ENCODE measurements at regions not wholly inside any gene's neighbourhood (a gene's known extent, or its start where the extent isn't known, plus 50 kb on each side); places are given as distances from the start of the nearest gene placed in this dataset.
A peak's percentile ranks its signal among the peaks of the same experiment; 100 is the strongest.
"Not testable (repeated sequence)": the region's sequence is repeated elsewhere in the genome, so short reads cannot be mapped to it uniquely, and the experiment has no call there.

DNA sequence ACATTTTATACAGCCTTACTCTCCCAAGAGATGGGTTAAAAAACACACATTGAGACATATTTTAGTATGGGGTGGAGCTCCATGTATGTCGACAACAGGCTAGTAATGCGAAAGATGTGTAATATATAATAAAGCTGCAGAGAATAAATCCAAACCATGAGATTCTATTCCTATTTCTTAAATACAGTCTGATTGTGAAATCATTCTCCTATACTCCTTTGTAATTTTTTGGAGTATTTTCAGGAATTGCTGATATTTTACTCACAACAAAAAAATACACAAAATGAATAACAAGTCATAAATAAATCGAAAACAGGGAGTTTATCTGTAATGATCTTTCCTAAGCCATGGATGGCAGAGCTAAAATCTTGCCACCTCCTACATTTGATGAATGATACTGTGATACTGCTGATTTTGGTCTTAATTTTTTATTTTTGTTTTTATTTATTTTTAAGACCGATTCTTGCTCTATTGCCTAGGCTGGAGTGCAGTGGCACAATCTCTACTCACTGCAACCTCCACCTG lies 173.5 kb upstream of the KLF6 start:
- CTCF ChIA-PET: interaction anchor here (1.5 to 4.8 kb wide), 3 partner anchors 8 to 13 kb away, joined by 3 to 36 read pairs (median 14); no protein-coding TSS in a partner anchor
- no peaks in the 10 kb centered on the region for H3K9me3 Mint-ChIP-seq (ENCODE audit: low read depth)
- no peak for DNase-seq
- no peaks in the 10 kb centered on the region for H3K27me3 Mint-ChIP-seq
- no peak overlapping the region for H3K4me3 Mint-ChIP-seq
- no peak for ATAC-seq
- H3K36me3 Mint-ChIP-seq: peaks cover 7% of the 10 kb centered on the region
- peaks cover 46% of the 10 kb centered on the region for H3K4me1 Mint-ChIP-seq
- no peak overlapping the region for H3K27ac Mint-ChIP-seq

DNA sequence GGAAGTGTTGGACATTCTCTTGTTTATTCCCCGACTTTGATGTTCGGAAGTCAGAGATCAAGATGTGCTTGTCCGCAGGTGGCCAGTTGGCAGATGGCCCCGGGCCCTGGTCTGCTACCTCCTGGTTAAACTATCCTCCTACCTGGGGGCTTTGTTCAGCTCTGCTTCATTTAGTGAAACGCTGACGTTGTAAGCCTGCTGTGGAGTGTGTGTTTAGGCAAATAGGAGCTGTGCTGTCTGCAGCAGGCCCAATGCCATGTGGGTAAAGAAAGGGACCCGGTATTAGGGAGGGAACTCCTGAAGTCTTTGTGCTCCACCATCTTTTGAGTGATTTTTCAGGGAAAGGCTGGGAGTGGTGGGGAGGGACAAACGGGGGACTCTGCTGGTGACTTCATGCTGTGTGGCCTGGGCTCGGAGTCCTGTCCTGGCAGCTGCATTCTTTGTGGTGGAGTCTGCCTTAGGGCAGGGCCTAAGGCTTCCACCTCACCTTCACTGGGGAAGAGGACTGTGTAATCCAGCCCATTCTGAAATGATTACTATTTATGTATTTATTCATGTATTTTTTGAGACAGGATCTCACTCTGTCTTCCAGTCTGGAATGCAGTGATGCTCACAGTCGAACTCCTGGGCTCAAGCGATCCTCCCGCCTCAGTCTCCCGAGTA lies 171.1 kb upstream of the KLF6 start:
- peaks cover 2% of the 10 kb centered on the region for H3K9me3 Mint-ChIP-seq (ENCODE audit: low read depth)
- CTCF ChIA-PET: no interaction called here
- peaks cover 13% of the 10 kb centered on the region for H3K36me3 Mint-ChIP-seq
- no peak for DNase-seq
- no peak for ATAC-seq
- no peaks in the 10 kb centered on the region for H3K27me3 Mint-ChIP-seq
- H3K4me1 Mint-ChIP-seq: peaks cover 37% of the 10 kb centered on the region
- no peak overlapping the region for H3K4me3 Mint-ChIP-seq
- no peak overlapping the region for H3K27ac Mint-ChIP-seq

DNA sequence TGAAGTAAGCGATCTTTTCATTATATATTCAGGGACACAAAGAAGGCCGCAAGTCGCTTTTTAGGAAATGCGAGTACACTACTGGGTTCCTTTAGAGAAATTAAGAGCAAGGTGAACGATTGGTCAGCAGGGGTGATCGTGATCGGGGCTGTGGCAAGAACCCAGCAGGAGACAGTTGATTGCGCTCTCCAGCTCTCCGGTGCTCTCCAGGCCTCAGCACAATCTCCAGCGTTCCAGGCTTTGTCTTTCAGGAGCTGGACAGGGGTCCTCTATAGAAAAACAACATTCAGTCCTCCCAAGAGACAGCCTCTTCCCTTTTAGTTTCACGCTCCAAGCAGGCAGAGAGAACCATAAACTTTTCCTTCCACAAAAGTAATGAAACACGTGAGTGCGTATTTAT lies 170.5 kb upstream of the KLF6 start:
- peaks cover 37% of the 10 kb centered on the region for H3K4me1 Mint-ChIP-seq
- DNase-seq: no peak
- H3K36me3 Mint-ChIP-seq: peaks cover 13% of the 10 kb centered on the region
- CTCF ChIA-PET: no interaction called here
- no peak overlapping the region for H3K4me3 Mint-ChIP-seq
- no peak for ATAC-seq
- H3K27ac Mint-ChIP-seq: no peak overlapping the region
- H3K27me3 Mint-ChIP-seq: no peaks in the 10 kb centered on the region
- H3K9me3 Mint-ChIP-seq (ENCODE audit: low read depth): peaks cover 2% of the 10 kb centered on the region

DNA sequence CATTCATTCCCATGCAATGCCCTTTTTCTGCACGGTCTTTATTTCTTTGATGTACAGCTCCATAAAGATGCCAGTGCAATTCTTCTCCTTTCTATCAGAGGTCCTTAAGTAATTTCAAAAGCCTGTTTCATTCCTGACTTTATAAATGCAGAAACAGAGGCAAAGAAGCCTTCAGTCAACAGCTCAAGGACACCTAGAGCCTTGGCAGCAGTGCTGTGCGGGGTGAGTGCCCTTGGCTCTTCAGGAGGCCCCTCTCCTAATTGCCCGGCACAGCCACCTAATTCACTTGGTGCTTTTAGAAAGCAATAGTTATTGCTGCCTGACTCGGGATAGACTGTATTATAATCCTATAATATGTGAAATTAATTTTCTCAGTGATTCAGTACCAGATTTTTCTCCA lies 169.6 kb upstream of the KLF6 start:
- Mint-ChIP-seq H3K9me3 (ENCODE audit: low read depth) (peaks cover 2% of the 10 kb centered on the region), H3K27me3 (no peaks in the 10 kb centered on the region), H3K4me3 (no peak overlapping the region), H3K36me3 (peaks cover 13% of the 10 kb centered on the region), H3K27ac (no peak overlapping the region), H3K4me1 (peaks cover 37% of the 10 kb centered on the region)
- CTCF ChIA-PET: interaction anchor here (1.0 kb wide), 1 partner anchor 9 kb away, joined by 3 read pairs; no protein-coding TSS in a partner anchor
- ATAC-seq (no peak), DNase-seq (no peak)

DNA sequence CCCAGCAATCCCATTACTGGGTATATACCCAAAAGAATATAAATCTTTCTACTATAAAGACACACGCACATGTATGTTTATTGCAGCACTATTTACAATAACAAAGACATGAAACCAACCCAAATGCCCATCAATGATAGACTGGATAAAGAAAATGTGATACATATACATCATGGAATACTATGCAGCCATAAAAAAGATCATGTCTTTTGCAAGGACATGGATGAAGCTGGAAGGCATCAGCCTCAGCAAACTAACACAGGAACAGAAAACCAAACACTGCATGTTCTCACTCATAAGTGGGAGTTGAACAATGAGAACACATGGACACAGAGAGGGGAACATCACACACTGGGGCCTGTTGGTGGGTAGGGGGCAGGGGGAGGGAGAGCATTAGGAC lies 169.0 kb upstream of the KLF6 start:
- H3K27ac Mint-ChIP-seq; ATAC-seq; H3K4me3 Mint-ChIP-seq; H3K27me3 Mint-ChIP-seq; DNase-seq; H3K9me3 Mint-ChIP-seq (ENCODE audit: low read depth): not testable (repeated sequence)
- CTCF ChIA-PET: interaction anchor here (1.0 kb wide), 1 partner anchor 9 kb away, joined by 3 read pairs; no protein-coding TSS in a partner anchor
- Mint-ChIP-seq H3K4me1 (peaks cover 38% of the 10 kb centered on the region), H3K36me3 (peaks cover 15% of the 10 kb centered on the region)

DNA sequence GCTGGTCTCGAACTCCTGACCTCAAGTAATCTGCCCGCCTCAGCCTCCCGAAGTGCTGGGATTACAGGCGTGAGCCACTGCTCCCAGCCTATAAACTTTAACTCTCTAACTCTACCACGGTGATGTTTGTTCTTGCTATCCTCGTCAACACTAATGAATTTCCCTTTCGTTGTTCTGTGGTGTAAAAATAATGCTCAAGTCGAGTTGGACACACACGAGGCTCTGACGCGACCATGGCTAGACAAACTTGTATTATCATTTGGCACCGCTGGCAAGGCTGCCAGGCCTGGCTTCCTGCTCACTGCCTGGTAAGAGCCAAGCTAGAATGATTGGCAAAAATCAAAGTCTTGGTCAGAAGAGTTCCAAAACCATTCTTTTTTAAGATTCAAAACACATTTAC lies 167.0 kb upstream of the KLF6 start:
- Mint-ChIP-seq H3K9me3 (ENCODE audit: low read depth) (peaks cover 2% of the 10 kb centered on the region), H3K4me1 (peaks cover 53% of the 10 kb centered on the region), H3K4me3 (no peak overlapping the region), H3K27ac (no peak overlapping the region), H3K27me3 (no peaks in the 10 kb centered on the region), H3K36me3 (peaks cover 20% of the 10 kb centered on the region)
- DNase-seq (no peak), ATAC-seq (no peak)
- CTCF ChIA-PET: interaction anchor here (0.9 to 2.9 kb wide), 2 partner anchors 8 to 18 kb away, joined by 3 to 14 read pairs; no protein-coding TSS in a partner anchor

DNA sequence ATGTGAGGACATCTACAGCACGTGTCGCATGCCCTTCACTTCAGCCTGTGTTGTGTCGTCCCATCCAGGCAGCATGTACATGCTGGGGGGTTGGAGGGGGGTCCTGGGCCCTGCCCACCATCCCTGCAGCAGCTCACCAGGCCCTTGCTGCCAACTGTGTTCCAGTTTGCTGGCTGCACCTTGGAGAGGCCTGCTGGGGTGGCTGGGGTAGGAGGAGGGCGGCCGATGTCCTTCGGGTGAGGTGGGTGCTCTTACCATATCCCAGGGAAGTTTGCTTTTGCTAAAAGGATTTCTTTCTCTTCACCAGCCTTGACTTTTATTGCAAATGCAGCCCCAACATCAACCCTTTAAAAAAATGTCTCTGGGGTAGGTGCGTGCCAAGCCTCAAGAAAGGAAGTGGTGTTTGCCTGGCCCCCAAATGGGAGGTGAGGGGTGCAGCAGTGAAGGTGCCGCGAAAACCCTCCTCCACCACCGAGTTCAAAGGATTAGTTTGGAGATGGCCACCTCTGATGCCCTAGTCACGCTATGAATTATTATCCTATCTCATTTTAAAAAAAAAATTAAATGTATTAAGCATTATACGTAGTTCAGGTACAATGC lies 165.8 kb upstream of the KLF6 start:
- peaks cover 65% of the 10 kb centered on the region for H3K4me1 Mint-ChIP-seq
- ATAC-seq (peak; percentile 49), DNase-seq (peak; percentile 89)
- H3K4me3 Mint-ChIP-seq: peak overlapping the region; percentile 51
- peaks cover 2% of the 10 kb centered on the region for H3K9me3 Mint-ChIP-seq (ENCODE audit: low read depth)
- CTCF ChIA-PET: interaction anchor here (0.7 to 2.9 kb wide), 3 partner anchors 9 to 817 kb away, joined by 3 to 14 read pairs (median 3); partner anchors contain the start of gene KLF6
- H3K27me3 Mint-ChIP-seq: no peaks in the 10 kb centered on the region
- peak overlapping the region; percentile 91 for H3K27ac Mint-ChIP-seq
- peaks cover 20% of the 10 kb centered on the region for H3K36me3 Mint-ChIP-seq

DNA sequence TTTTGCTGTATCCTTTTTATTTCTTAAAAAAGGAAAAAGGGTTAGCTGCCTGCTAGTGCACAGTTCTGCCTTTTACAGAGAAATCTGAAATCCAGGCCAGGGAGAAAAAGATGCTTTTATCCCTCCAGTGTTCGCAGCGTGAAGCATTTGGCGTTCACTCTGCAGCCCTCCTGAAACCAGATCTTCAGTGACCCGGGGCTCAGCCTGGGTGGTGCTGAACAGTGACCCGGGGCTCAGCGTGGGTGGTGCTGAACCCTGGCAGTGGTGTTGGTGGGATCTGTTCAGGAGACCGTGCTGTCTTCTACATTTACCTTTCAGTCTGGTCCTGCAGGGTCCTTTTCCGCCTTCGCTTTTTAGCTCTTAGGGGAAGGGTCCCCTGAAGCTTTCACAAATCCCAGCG lies 164.7 kb upstream of the KLF6 start:
- no peaks in the 10 kb centered on the region for H3K27me3 Mint-ChIP-seq
- H3K36me3 Mint-ChIP-seq: peaks cover 26% of the 10 kb centered on the region
- H3K9me3 Mint-ChIP-seq (ENCODE audit: low read depth): peaks cover 2% of the 10 kb centered on the region
- ATAC-seq (no peak), DNase-seq (no peak)
- H3K4me3 Mint-ChIP-seq: no peak overlapping the region
- H3K27ac Mint-ChIP-seq: peak overlapping the region; percentile 91
- CTCF ChIA-PET: interaction anchor here (0.8 to 2.9 kb wide), 4 partner anchors 10 to 165 kb away, joined by 3 to 14 read pairs (median 5); partner anchors contain the start of gene KLF6
- peaks cover 76% of the 10 kb centered on the region for H3K4me1 Mint-ChIP-seq

DNA sequence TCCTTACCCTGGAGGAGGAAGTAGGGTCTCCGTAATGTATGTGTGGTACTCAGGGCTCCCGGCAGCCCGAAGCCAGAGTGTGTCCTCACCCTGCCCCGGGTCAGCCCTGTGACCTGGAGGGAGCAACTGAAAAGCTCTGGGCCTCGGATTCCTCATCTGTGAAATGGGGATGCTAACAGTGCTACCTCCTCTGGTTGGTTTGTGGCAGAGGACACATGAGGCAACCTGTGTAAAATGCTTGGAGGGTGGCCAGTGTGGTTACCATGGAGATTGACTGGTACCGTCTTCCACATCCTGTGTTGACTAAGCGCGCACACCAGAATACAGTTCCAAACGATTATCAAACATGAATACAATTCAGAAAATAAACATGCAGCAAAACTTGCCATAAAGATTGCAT lies 163.8 kb upstream of the KLF6 start:
- H3K27ac Mint-ChIP-seq: peak overlapping the region; percentile 91
- DNase-seq (peak; percentile 94), ATAC-seq (peak; percentile 80)
- peaks cover 27% of the 10 kb centered on the region for H3K36me3 Mint-ChIP-seq
- H3K27me3 Mint-ChIP-seq: no peaks in the 10 kb centered on the region
- CTCF ChIA-PET: interaction anchor here (1.1 to 2.7 kb wide), 3 partner anchors 10 to 23 kb away, joined by 3 to 10 read pairs (median 7); no protein-coding TSS in a partner anchor
- peaks cover 2% of the 10 kb centered on the region for H3K9me3 Mint-ChIP-seq (ENCODE audit: low read depth)
- H3K4me1 Mint-ChIP-seq: peaks cover 79% of the 10 kb centered on the region
- H3K4me3 Mint-ChIP-seq: peak overlapping the region; percentile 81

DNA sequence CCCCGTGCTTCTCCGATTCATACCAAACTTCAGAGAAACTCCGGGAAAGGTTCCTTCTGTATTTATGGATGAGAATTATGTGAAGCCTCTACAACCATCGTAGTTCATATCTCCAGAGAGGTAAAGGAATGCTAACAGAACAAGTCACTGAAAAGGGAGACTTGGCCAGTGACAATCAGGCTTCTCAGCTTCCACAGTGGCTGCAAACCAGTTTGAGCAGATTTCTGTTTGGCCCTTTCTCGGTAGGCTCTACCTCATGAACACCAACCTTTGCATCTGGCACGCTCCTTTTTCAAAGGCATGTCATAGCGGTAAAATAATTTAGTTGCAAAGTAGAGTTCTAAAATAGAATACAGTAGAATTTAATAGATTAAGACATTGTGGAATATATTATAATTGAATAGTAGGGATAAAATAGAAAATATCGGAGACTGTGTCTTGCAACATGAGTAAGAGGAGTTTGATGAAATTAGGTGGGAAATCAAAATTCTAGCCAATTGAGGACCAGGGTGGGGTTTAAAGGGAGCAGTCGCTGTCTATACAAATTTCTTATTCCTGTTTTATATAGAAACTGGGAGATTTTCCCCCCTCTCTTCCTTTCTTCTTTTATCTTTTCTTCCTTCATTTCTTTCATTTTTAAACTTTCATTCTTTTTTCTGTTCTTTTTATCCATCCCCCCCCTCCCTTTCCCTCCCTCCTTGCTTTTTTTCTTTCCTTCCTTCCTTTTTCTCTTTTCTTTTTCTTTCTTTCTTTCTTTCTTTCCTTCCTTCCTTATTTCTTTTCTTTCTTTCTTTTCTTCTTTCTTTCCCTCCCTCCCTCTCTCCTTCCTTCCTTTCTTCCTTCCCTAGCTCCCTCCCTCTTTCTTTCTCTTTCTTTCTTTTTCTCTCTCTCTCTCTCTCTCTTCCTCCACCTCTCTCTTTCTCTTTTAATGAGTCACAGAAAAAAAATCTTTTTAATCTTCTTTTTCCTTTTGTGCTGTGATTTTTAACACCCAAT lies 161.5 kb upstream of the KLF6 start:
- ATAC-seq (peak; percentile 10), DNase-seq (peak; percentile 64)
- Mint-ChIP-seq H3K4me1 (peaks cover 90% of the 10 kb centered on the region), H3K9me3 (ENCODE audit: low read depth) (no peaks in the 10 kb centered on the region), H3K27me3 (no peaks in the 10 kb centered on the region), H3K4me3 (peak overlapping the region; percentile 81), H3K27ac (peak overlapping the region; percentile 94), H3K36me3 (peaks cover 18% of the 10 kb centered on the region)
- CTCF ChIA-PET: interaction anchor here (0.9 to 2.7 kb wide), 10 partner anchors 13 to 163 kb away, joined by 3 to 10 read pairs (median 4); partner anchors contain the start of gene KLF6

DNA sequence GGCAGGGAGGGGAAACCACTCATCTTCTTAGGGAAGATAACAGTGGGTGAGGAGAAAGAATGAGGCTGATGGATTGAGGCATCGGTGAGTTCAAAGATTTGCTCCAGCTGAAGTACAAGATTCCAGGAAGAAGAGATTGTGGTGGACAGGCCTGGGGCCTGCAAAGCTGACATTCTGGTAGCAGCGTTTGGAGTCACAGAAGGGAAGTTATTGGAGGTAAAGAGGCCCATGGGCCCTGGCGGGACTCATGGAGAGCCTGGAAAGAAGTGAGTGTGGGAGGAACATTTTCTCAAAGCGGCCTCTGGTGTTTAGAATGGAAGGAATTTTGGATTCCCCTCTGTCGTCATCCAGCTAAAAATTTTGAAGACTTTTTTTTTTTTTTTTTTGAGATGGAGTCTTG lies 160.0 kb upstream of the KLF6 start:
- peak overlapping the region; percentile 6 for H3K4me3 Mint-ChIP-seq
- peaks cover 5% of the 10 kb centered on the region for H3K9me3 Mint-ChIP-seq (ENCODE audit: low read depth)
- DNase-seq (no peak), ATAC-seq (no peak)
- H3K27ac Mint-ChIP-seq: peak overlapping the region; percentile 94
- H3K4me1 Mint-ChIP-seq: peaks cover 81% of the 10 kb centered on the region
- peaks cover 27% of the 10 kb centered on the region for H3K36me3 Mint-ChIP-seq
- H3K27me3 Mint-ChIP-seq: no peaks in the 10 kb centered on the region
- CTCF ChIA-PET: interaction anchor here (1.2 to 2.2 kb wide), 4 partner anchors 11 to 162 kb away, joined by 4 to 6 read pairs (median 6); partner anchors contain the start of gene KLF6

DNA sequence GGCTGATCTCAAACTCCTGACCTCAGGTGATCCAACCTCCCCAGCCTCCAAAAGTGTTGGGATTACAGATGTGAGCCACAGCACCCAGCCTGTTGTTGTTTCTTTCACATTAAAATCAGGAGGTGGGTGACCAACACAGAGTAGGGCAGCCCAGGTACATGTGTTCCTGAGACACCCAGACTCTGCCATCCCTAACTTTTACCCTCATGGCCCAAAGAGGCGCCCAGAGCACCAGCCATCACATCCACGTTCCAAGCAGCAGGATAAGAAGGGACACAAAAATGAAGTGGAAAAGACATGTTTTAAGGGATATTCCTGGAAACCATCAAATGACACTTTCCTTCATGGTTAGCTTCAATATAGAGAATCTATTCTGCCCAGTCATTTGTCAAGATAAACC lies 159.6 kb upstream of the KLF6 start:
- H3K36me3 Mint-ChIP-seq: peaks cover 27% of the 10 kb centered on the region
- H3K27me3 Mint-ChIP-seq: no peaks in the 10 kb centered on the region
- H3K9me3 Mint-ChIP-seq (ENCODE audit: low read depth): peaks cover 5% of the 10 kb centered on the region
- H3K27ac Mint-ChIP-seq: peak overlapping the region; percentile 94
- H3K4me3 Mint-ChIP-seq: peak overlapping the region; percentile 6
- H3K4me1 Mint-ChIP-seq: peaks cover 77% of the 10 kb centered on the region
- DNase-seq (no peak), ATAC-seq (no peak)
- CTCF ChIA-PET: interaction anchor here (0.8 to 1.5 kb wide), 3 partner anchors 11 to 186 kb away, joined by 3 to 6 read pairs (median 5); partner anchors contain the start of gene KLF6
